IMR-90 (cell line): ENCODE measurements at regions not wholly inside any gene's neighbourhood (a gene's known extent, or its start where the extent isn't known, plus 50 kb on each side); places are given as distances from the start of the nearest gene placed in this dataset.

ENCODE experiments used
- ATAC-seq: fragments of 200-7000 bp; cut with Tn5 transposase; 2 replicates; pipeline ENCODE4 v1.9.1; 2020; ENCODE audit warnings: low read depth, mild to moderate bottlenecking, moderate library complexity
- BruUV-seq: library from RNA; stranded (reverse); fragments of 400-500 nt; replicated peaks from 2 replicates; lab custom pipeline; 2021; lab: Mats Ljungman, UMichigan
- CTCF ChIA-PET: fragments of 300-600 bp; formaldehyde crosslinking; extraction: SDS; loops from one replicate; lab custom pipeline; 2021; ENCODE audit warnings: antibody characterized with exemption; lab: Yijun Ruan, JAX
- POLR2A ChIA-PET: fragments of 300-600 bp; sonication (Branson Sonifier 250); formaldehyde crosslinking; loops from one replicate; lab custom pipeline; 2022; ENCODE audit warnings: antibody characterized with exemption; ENCODE audit not compliant: unreplicated experiment; lab: Charles Lee
- DNase-seq: peaks from one replicate; pipeline ENCODE4 v3.0.0; 2013
- H2AFZ ChIP-seq: replicated peaks from 2 replicates; pipeline ENCODE3; 2013; ENCODE audit warnings: low read length, mild to moderate bottlenecking; ENCODE audit not compliant: poor library complexity
- H2AK5ac ChIP-seq: 2 replicates; pipeline ENCODE4 v1.6.1; 2013; ENCODE audit warnings: low read depth, low read length, inconsistent platforms
- H2AK9ac ChIP-seq: replicated peaks from 2 replicates; pipeline ENCODE3; 2013; ENCODE audit warnings: mild to moderate bottlenecking, low read depth, low read length, moderate library complexity; ENCODE audit not compliant: poor library complexity
- H2BK120ac ChIP-seq: 2 replicates; pipeline ENCODE4 v1.6.1; 2013; ENCODE audit warnings: low read depth, low read length, inconsistent platforms
- H2BK15ac ChIP-seq: 3 replicates; pipeline ENCODE4 v1.6.1; 2013; ENCODE audit warnings: low read depth, low read length, inconsistent platforms
- H2BK20ac ChIP-seq: 2 replicates; pipeline ENCODE4 v1.6.1; 2013; ENCODE audit warnings: low read depth, mild to moderate bottlenecking, inconsistent platforms, low read length, moderate library complexity
- H2BK5ac ChIP-seq: 2 replicates; pipeline ENCODE4 v1.6.1; 2013; ENCODE audit warnings: mild to moderate bottlenecking, low read depth, low read length, inconsistent platforms; ENCODE audit not compliant: poor library complexity, severe bottlenecking
- H3K14ac ChIP-seq: replicated peaks from 2 replicates; pipeline ENCODE4 v1.6.1; 2013; ENCODE audit warnings: low read depth, low read length, inconsistent platforms
- H3K18ac ChIP-seq: 2 replicates; pipeline ENCODE4 v1.6.1; 2013; ENCODE audit warnings: low read depth, low read length, control low read depth
- H3K23ac ChIP-seq: 2 replicates; pipeline ENCODE4 v1.6.1; 2013; ENCODE audit warnings: low read depth, low read length, inconsistent platforms
- H3K27ac ChIP-seq: 2 replicates; pipeline ENCODE4 v1.5.1; 2013; ENCODE audit warnings: mild to moderate bottlenecking, control low read depth, low read length; ENCODE audit not compliant: insufficient read depth
- H3K27me3 ChIP-seq: 2 replicates; pipeline ENCODE4 v1.6.1; 2013; ENCODE audit warnings: low read length; ENCODE audit not compliant: control insufficient read depth, insufficient read depth
- H3K36me3 ChIP-seq: 2 replicates; pipeline ENCODE4 v1.6.1; 2013; ENCODE audit warnings: low read length, mixed read lengths; ENCODE audit not compliant: control insufficient read depth, insufficient read depth
- H3K4ac ChIP-seq: 2 replicates; pipeline ENCODE4 v1.6.1; 2013; ENCODE audit warnings: low read depth, low read length, inconsistent platforms
- H3K4me1 ChIP-seq: 2 replicates; pipeline ENCODE4 v1.6.1; 2013; ENCODE audit warnings: low read length, mixed read lengths; ENCODE audit not compliant: control insufficient read depth, insufficient read depth
- H3K4me2 ChIP-seq: 2 replicates; pipeline ENCODE4 v1.6.1; 2013; ENCODE audit warnings: low read depth, mild to moderate bottlenecking, control low read depth, low read length, moderate library complexity
- H3K4me3 ChIP-seq: 2 replicates; pipeline ENCODE4 v1.5.1; 2013; ENCODE audit warnings: low read depth, mild to moderate bottlenecking, control low read depth, low read length, moderate library complexity; ENCODE audit not compliant: insufficient read depth
- H3K56ac ChIP-seq: 2 replicates; pipeline ENCODE4 v1.6.1; 2013; ENCODE audit warnings: low read length, inconsistent platforms; ENCODE audit not compliant: insufficient read depth; ENCODE audit errors: extremely low read depth
- H3K79me1 ChIP-seq, 2 experiments: 2 replicates each; pipeline ENCODE4 v1.6.1; 2013; ENCODE audit warnings: low read length in 2 of 2, inconsistent platforms in 1 of 2, low read depth in 1 of 2
- H3K9ac ChIP-seq: 2 replicates; pipeline ENCODE4 v1.6.1; 2013; ENCODE audit warnings: low read depth, low read length, control low read depth
- H3K9me1 ChIP-seq: 2 replicates; pipeline ENCODE4 v1.6.1; 2013; ENCODE audit warnings: low read length, inconsistent platforms; ENCODE audit not compliant: insufficient read depth
- H3K9me3 ChIP-seq: 2 replicates; pipeline ENCODE4 v1.6.1; 2013; ENCODE audit warnings: low read length; ENCODE audit not compliant: control insufficient read depth, insufficient read depth
- H4K20me1 ChIP-seq: 2 replicates; pipeline ENCODE4 v1.6.1; 2013; ENCODE audit warnings: low read length, inconsistent platforms; ENCODE audit not compliant: insufficient read depth
- H4K5ac ChIP-seq: 2 replicates; pipeline ENCODE4 v1.6.1; 2013; ENCODE audit warnings: mild to moderate bottlenecking, low read depth, low read length, control low read depth
- H4K8ac ChIP-seq, 2 experiments: 2 replicates each; pipeline ENCODE4 v1.6.1; 2013; ENCODE audit warnings: low read depth in 2 of 2, low read length in 2 of 2, control low read depth in 1 of 2, inconsistent platforms in 1 of 2
- H4K91ac ChIP-seq: 2 replicates; pipeline ENCODE4 v1.6.1; 2013; ENCODE audit warnings: low read depth, low read length, inconsistent platforms; ENCODE audit not compliant: insufficient read depth
- BHLHE40 ChIP-seq: fragments of 150-350 bp; IDR thresholded peaks from 2 replicates; pipeline ENCODE4 v1.6.1; 2016; ENCODE audit warnings: mild to moderate bottlenecking, low read depth, low read length
- ELK1 ChIP-seq: fragments of 150-350 bp; IDR thresholded peaks from 2 replicates; pipeline ENCODE4 v1.6.1; 2016; ENCODE audit warnings: low read depth, mild to moderate bottlenecking, low read length, moderate library complexity, borderline replicate concordance
- MAFK ChIP-seq: IDR thresholded peaks from 2 replicates; pipeline ENCODE4 v1.6.1; 2012; ENCODE audit warnings: low read depth, low read length, improper control_type of control experiment
- MAZ ChIP-seq: IDR thresholded peaks from 2 replicates; pipeline ENCODE4 v1.6.1; 2012; ENCODE audit warnings: low read depth, mild to moderate bottlenecking, low read length, improper control_type of control experiment, moderate library complexity, borderline replicate concordance
- MXI1 ChIP-seq: IDR thresholded peaks from 2 replicates; pipeline ENCODE4 v1.6.1; 2012; ENCODE audit warnings: low read depth, mild to moderate bottlenecking, low read length, moderate library complexity, borderline replicate concordance
- NFE2L2 ChIP-seq: fragments of 150-350 bp; IDR thresholded peaks from 2 replicates; pipeline ENCODE4 v1.6.1; 2016; ENCODE audit warnings: low read depth, mild to moderate bottlenecking, low read length
- POLR2A ChIP-seq: IDR thresholded peaks from 2 replicates; pipeline ENCODE4 v1.6.1; 2012; ENCODE audit warnings: mild to moderate bottlenecking, low read depth, low read length
- RAD21 ChIP-seq: IDR thresholded peaks from 2 replicates; pipeline ENCODE4 v1.6.1; 2012; ENCODE audit warnings: low read length, improper control_type of control experiment
- RCOR1 ChIP-seq: IDR thresholded peaks from 2 replicates; pipeline ENCODE4 v1.6.1; 2012; ENCODE audit warnings: mild to moderate bottlenecking, low read length, improper control_type of control experiment; ENCODE audit not compliant: insufficient replicate concordance
- RFX5 ChIP-seq: IDR thresholded peaks from 2 replicates; pipeline ENCODE4 v1.8.0; 2012; ENCODE audit warnings: low read depth, mild to moderate bottlenecking, low read length, moderate library complexity
- SMC3 ChIP-seq: fragments of 150-350 bp; IDR thresholded peaks from 2 replicates; pipeline ENCODE4 v1.6.1; 2016; ENCODE audit warnings: low read depth, mild to moderate bottlenecking, antibody characterized with exemption, low read length, moderate library complexity
- dilution Hi-C: fragments of 300-500 bp; cut with HindIII; formaldehyde crosslinking; loops from one replicate; pipeline ENCODE4 v1.14.3; 2018; ENCODE audit warnings: low sequenced_read_pairs; ENCODE audit not compliant: unreplicated experiment
- in situ Hi-C: fragments of 300-500 bp; cut with MboI; formaldehyde crosslinking; loops from 3 replicates; pipeline ENCODE4 v1.14.3; 2019; ENCODE audit warnings: low sequenced_read_pairs, inconsistent platforms, mixed read lengths
- intact Hi-C: fragments of 100-400 bp; cut with micrococcal nuclease; formaldehyde crosslinking; loops from 2 replicates; pipeline ENCODE4 v1.10.0; 2022
- TF ChIP-seq, protein P1 (sequence below): fragments of 150-350 bp; IDR thresholded peaks from 2 replicates; pipeline ENCODE4 v1.6.1; 2017; ENCODE audit warnings: mild to moderate bottlenecking, antibody characterized with exemption, low read length, low read depth
- TF ChIP-seq, protein P2 (sequence below): conservative IDR thresholded peaks from 2 replicates; pipeline ENCODE4 v1.5.1; 2012; ENCODE audit warnings: mild to moderate bottlenecking, low read depth, low read length, improper control_type of control experiment

DNA sequence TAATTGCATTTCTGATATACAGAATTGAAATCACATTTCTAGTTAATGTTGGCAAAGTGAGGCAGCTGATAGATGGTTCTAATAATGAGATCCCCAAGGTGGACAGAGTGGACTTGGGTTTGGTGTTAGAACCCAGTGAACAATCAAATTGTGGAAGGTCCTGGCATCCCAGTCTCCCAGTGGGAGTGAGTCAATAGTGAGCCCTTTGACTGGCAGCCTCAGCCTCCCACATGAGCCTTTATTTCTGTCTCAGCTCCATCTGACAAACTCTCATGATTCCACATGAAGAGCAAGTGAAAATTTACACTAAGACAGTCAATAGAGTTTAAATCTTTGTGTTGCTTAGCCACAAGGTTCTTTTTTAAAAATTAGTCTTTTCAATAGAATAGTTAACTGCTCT is 56.7 kb upstream of the MYO3A start:
- Histone ChIP-seq H4K91ac (no peak overlapping the region), H3K4me3 (no peak overlapping the region), H3K4ac (no peak overlapping the region), H3K36me3 (no peaks in the 10 kb centered on the region), H3K4me1 (no peaks in the 10 kb centered on the region), H4K20me1 (no peaks in the 10 kb centered on the region), H3K27me3 (no peaks in the 10 kb centered on the region), H3K9me1 (no peaks in the 10 kb centered on the region), H4K5ac (no peak overlapping the region), H3K56ac (no peak overlapping the region), H3K23ac (no peak overlapping the region), H2BK5ac (no peak overlapping the region), H2AK5ac (no peak overlapping the region), H3K27ac (no peak overlapping the region), H2BK15ac (no peak overlapping the region), H3K4me2 (no peak overlapping the region), H3K18ac (no peak overlapping the region), H3K14ac (no peak overlapping the region), H2AFZ (no peak overlapping the region), H2BK120ac (no peak overlapping the region), H4K8ac (no peak overlapping the region), H3K79me1 (no peaks in the 10 kb centered on the region), H3K9ac (no peak overlapping the region), H2AK9ac (no peak overlapping the region), H2BK20ac (no peak overlapping the region), H3K9me3 (peaks cover 6% of the 10 kb centered on the region)
- CTCF ChIA-PET = no interaction called here
- intact Hi-C loops = no loop called here
- no peak for DNase-seq
- in situ Hi-C loops = no loop called here
- POLR2A ChIA-PET = no interaction called here
- no TSS peak for BruUV-seq
- ATAC-seq = no peak
- TF ChIP-seq NFE2L2 (no peak), MAZ (no peak), RFX5 (no peak), MXI1 (no peak), BHLHE40 (no peak), SMC3 (no peak), MAFK (no peak), POLR2A (no peak), RAD21 (no peak), RCOR1 (no peak), ELK1 (no peak)
- TF ChIP-seq, protein P1, sequence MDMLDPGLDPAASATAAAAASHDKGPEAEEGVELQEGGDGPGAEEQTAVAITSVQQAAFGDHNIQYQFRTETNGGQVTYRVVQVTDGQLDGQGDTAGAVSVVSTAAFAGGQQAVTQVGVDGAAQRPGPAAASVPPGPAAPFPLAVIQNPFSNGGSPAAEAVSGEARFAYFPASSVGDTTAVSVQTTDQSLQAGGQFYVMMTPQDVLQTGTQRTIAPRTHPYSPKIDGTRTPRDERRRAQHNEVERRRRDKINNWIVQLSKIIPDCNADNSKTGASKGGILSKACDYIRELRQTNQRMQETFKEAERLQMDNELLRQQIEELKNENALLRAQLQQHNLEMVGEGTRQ = no peak
- TF ChIP-seq, protein P2, sequence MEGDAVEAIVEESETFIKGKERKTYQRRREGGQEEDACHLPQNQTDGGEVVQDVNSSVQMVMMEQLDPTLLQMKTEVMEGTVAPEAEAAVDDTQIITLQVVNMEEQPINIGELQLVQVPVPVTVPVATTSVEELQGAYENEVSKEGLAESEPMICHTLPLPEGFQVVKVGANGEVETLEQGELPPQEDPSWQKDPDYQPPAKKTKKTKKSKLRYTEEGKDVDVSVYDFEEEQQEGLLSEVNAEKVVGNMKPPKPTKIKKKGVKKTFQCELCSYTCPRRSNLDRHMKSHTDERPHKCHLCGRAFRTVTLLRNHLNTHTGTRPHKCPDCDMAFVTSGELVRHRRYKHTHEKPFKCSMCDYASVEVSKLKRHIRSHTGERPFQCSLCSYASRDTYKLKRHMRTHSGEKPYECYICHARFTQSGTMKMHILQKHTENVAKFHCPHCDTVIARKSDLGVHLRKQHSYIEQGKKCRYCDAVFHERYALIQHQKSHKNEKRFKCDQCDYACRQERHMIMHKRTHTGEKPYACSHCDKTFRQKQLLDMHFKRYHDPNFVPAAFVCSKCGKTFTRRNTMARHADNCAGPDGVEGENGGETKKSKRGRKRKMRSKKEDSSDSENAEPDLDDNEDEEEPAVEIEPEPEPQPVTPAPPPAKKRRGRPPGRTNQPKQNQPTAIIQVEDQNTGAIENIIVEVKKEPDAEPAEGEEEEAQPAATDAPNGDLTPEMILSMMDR = no peak
- dilution Hi-C loops = no loop called here
